SK-N-SH (cell line): ENCODE measurements at regions not wholly inside any gene's neighbourhood (a gene's known extent, or its start where the extent isn't known, plus 50 kb on each side); places are given as distances from the start of the nearest gene placed in this dataset.

Experiments used
- CTCF ChIA-PET: fragments of 300-600, 350-600 bp; formaldehyde crosslinking; extraction: SDS; loops from one replicate; lab custom pipeline; 2021; lab: Yijun Ruan, JAX
- POLR2A ChIA-PET: fragments of 350-600 bp; sonication (Branson Sonifier 250); formaldehyde crosslinking; extraction: SDS; loops from one replicate; lab custom pipeline; 2020; ENCODE audit warnings: antibody characterized with exemption, inconsistent platforms; lab: Yijun Ruan, JAX
- DNase-seq: peaks from one replicate; pipeline ENCODE4 v3.0.0; 2012
- H2AFZ ChIP-seq: fragments of 200-600 bp; sonication (generic); 2 replicates; pipeline ENCODE4 v1.8.1; 2016; ENCODE audit warnings: antibody characterized with exemption, mild to moderate bottlenecking, low read depth
- H3F3A ChIP-seq: fragments of 200-600 bp; sonication (generic); replicated peaks from 2 replicates; pipeline ENCODE3; 2016; ENCODE audit warnings: antibody characterized with exemption, mild to moderate bottlenecking; ENCODE audit not compliant: insufficient read depth
- H3K27ac ChIP-seq, 2 experiments: fragments of 200-500 bp in 1 of 2; fragments of 200-600 bp in 1 of 2; sonication (Bioruptor generic) in 1 of 2; sonication (generic), shearing (Covaris generic) in 1 of 2; 2 replicates each; pipeline versions ENCODE4 v1.5.1 to v1.6.1; 2014 to 2016; ENCODE audit warnings: low read depth in 2 of 2, inconsistent platforms in 1 of 2, low read length in 1 of 2, mild to moderate bottlenecking in 1 of 2, mixed read lengths in 1 of 2
- H3K27me3 ChIP-seq: fragments of 200-600 bp; sonication (generic), shearing (Covaris generic); 2 replicates; pipeline ENCODE4 v1.6.1; 2016; ENCODE audit warnings: mixed run types; ENCODE audit not compliant: insufficient read depth
- H3K36me3 ChIP-seq, 2 experiments: fragments of 200-500 bp in 1 of 2; fragments of 200-600 bp in 1 of 2; sonication (Bioruptor generic) in 1 of 2; sonication (generic) in 1 of 2; replicated peaks in 1 of 2; 2 replicates each; pipeline versions ENCODE3 to v1.5.1; 2014 to 2016; ENCODE audit warnings: low read length in 1 of 2, mild to moderate bottlenecking in 1 of 2; ENCODE audit not compliant: insufficient read depth in 2 of 2, control insufficient read depth in 1 of 2
- H3K4me1 ChIP-seq, 2 experiments: fragments of 200-500 bp in 1 of 2; fragments of 200-600 bp in 1 of 2; sonication (Bioruptor generic) in 1 of 2; sonication (generic), shearing (Covaris generic) in 1 of 2; 2 replicates each; pipeline versions ENCODE4 v1.5.1 to v1.6.1; 2014 to 2016; ENCODE audit warnings: low read depth in 1 of 2, low read length in 1 of 2, mixed run types in 1 of 2; ENCODE audit not compliant: insufficient read depth in 2 of 2, control insufficient read depth in 1 of 2
- H3K4me2 ChIP-seq: fragments of 200-600 bp; sonication (generic), shearing (Covaris generic); 2 replicates; pipeline ENCODE4 v1.6.1; 2017; ENCODE audit warnings: mixed run types
- H3K4me3 ChIP-seq, 2 experiments: fragments of 200-500 bp in 1 of 2; fragments of 200-600 bp in 1 of 2; sonication (Bioruptor generic) in 1 of 2; sonication (generic), shearing (Covaris generic) in 1 of 2; 2 replicates each; pipeline versions ENCODE4 v1.5.1 to v1.8.1; 2014 to 2016; ENCODE audit warnings: low read depth in 2 of 2, inconsistent platforms in 1 of 2, low read length in 1 of 2, mild to moderate bottlenecking in 1 of 2, mixed read lengths in 1 of 2, moderate library complexity in 1 of 2
- H3K79me2 ChIP-seq: fragments of 200-600 bp; sonication (generic); 2 replicates; pipeline ENCODE4 v1.8.1; 2017; ENCODE audit warnings: mild to moderate bottlenecking; ENCODE audit not compliant: insufficient read depth
- H3K9ac ChIP-seq: fragments of 200-600 bp; sonication (generic); 2 replicates; pipeline ENCODE4 v1.6.1; 2017; ENCODE audit warnings: mixed run types
- H3K9me2 ChIP-seq: fragments of 200-600 bp; sonication (generic); 2 replicates; pipeline ENCODE4 v1.6.1; 2017; ENCODE audit warnings: mixed run types
- H3K9me3 ChIP-seq: fragments of 200-600 bp; sonication (generic); 2 replicates; pipeline ENCODE4 v1.6.1; 2017; ENCODE audit warnings: mixed run types, mild to moderate bottlenecking, moderate library complexity
- H4K20me1 ChIP-seq: fragments of 200-600 bp; sonication (generic); 2 replicates; pipeline ENCODE4 v1.6.1; 2017; ENCODE audit warnings: mild to moderate bottlenecking, mixed run types; ENCODE audit not compliant: insufficient read depth
- CHD2 ChIP-seq: fragments of 150-350 bp; IDR thresholded peaks from 2 replicates; pipeline ENCODE4 v1.6.1; 2018; ENCODE audit warnings: low read length; ENCODE audit not compliant: partially characterized antibody
- CTCF ChIP-seq: fragments of 200-600 bp; sonication (generic); IDR thresholded peaks from 2 replicates; pipeline ENCODE4 v1.6.1; 2017; ENCODE audit warnings: antibody characterized with exemption, mild to moderate bottlenecking, moderate library complexity
- GABPA ChIP-seq: IDR thresholded peaks from 2 replicates; pipeline ENCODE4 v1.4.0; 2012; ENCODE audit warnings: low read depth, mild to moderate bottlenecking
- GATA2 ChIP-seq: sonication (generic); formaldehyde crosslinking; IDR thresholded peaks from 2 replicates; pipeline ENCODE4 v1.5.0; 2020; ENCODE audit warnings: mild to moderate bottlenecking, missing genetic modification reagents
- IRF3 ChIP-seq: fragments of 150-350 bp; IDR thresholded peaks from 2 replicates; pipeline ENCODE4 v1.6.1; 2016; ENCODE audit warnings: mild to moderate bottlenecking, low read depth, low read length
- MXI1 ChIP-seq: IDR thresholded peaks from 2 replicates; pipeline ENCODE4 v1.6.1; 2012; ENCODE audit warnings: mild to moderate bottlenecking, low read depth, low read length, improper control_type of control experiment
- NRF1 ChIP-seq: IDR thresholded peaks from 2 replicates; pipeline ENCODE4 v1.6.1; 2012; ENCODE audit warnings: low read depth, mild to moderate bottlenecking, low read length
- PBX3 ChIP-seq: IDR thresholded peaks from 2 replicates; pipeline ENCODE4; 2012
- RCOR1 ChIP-seq: fragments of 150-350 bp; IDR thresholded peaks from 2 replicates; pipeline ENCODE4 v1.6.1; 2017; ENCODE audit warnings: antibody characterized with exemption, low read length
- TAF1 ChIP-seq: IDR thresholded peaks from 2 replicates; pipeline ENCODE4 v1.6.1; 2012; ENCODE audit warnings: low read depth, mild to moderate bottlenecking, low read length, moderate library complexity, borderline replicate concordance
- USF1 ChIP-seq: IDR thresholded peaks from 2 replicates; pipeline ENCODE4 v1.4.0; 2012; ENCODE audit warnings: low read depth, borderline replicate concordance
- USF2 ChIP-seq: fragments of 150-350 bp; IDR thresholded peaks from 2 replicates; pipeline ENCODE4 v1.6.1; 2017; ENCODE audit warnings: antibody characterized with exemption, low read length, low read depth, borderline replicate concordance
- WGBS: methylation state at CpG from one replicate; pipeline ENCODE4 v1.1.6; 2017; ENCODE audit warnings: low lambda C conversion rate; 5-methylcytosine and 5-hydroxymethylcytosine counted together

- Histone ChIP-seq H2AFZ (no peak overlapping the region), H3K4me3 (no peak overlapping the region), H3K9ac (no peak overlapping the region), H3K27me3 (no peaks in the 10 kb centered on the region), H3K36me3 (no peaks in the 10 kb centered on the region), H3K9me3 (no peaks in the 10 kb centered on the region), H4K20me1 (no peaks in the 10 kb centered on the region), H3K4me2 (no peak overlapping the region), H3K4me1 (no peaks in the 10 kb centered on the region; a peak in 1 of 4 replicates), H3K27ac (no peak overlapping the region), H3F3A (no peaks in the 10 kb centered on the region), H3K79me2 (no peaks in the 10 kb centered on the region), H3K9me2 (no peaks in the 10 kb centered on the region)
- TF ChIP-seq RCOR1 (no peak), MXI1 (no peak), PBX3 (no peak), GATA2 (CRISPR knock-in tag) (no peak), NRF1 (no peak), GABPA (no peak), CHD2 (no peak), TAF1 (no peak), USF1 (no peak), CTCF (no peak), USF2 (no peak)
- ChIA-PET CTCF (no interaction called here), POLR2A (no interaction called here)
- no peak for DNase-seq
- 69% methylated on average over 7 of the region's 10 CpGs for WGBS
Measured at GRCh38 chr3:41118461-41119390, 80.6 kb upstream of the CTNNB1 start.

- POLR2A ChIA-PET = interaction anchor here (0.5 kb wide), 1 partner anchor 10 kb away, joined by 3 read pairs; no protein-coding TSS in a partner anchor
- H3K4me3 ChIP-seq = no peak overlapping the region
- H3K9me3 ChIP-seq = no peaks in the 10 kb centered on the region
- H3K79me2 ChIP-seq = no peaks in the 10 kb centered on the region
- H3K27me3 ChIP-seq = no peaks in the 10 kb centered on the region
- H2AFZ ChIP-seq = no peak overlapping the region
- CTCF ChIA-PET = no interaction called here
- H3K4me1 ChIP-seq = no peaks in the 10 kb centered on the region; a peak in 1 of 4 replicates
- H3K4me2 ChIP-seq = no peak overlapping the region
- H4K20me1 ChIP-seq = no peaks in the 10 kb centered on the region
- WGBS = 38% methylated on average over 7 of the region's 7 CpGs
- no peak for DNase-seq
- H3K9ac ChIP-seq = no peak overlapping the region
- H3K9me2 ChIP-seq = no peaks in the 10 kb centered on the region
- H3K36me3 ChIP-seq = no peaks in the 10 kb centered on the region
- H3K27ac ChIP-seq = no peak overlapping the region
- H3F3A ChIP-seq = no peaks in the 10 kb centered on the region
- no peak for TF ChIP-seq TAF1
- no peak for TF ChIP-seq IRF3
- no peak for TF ChIP-seq NRF1
Measured at GRCh38 chr3:41120460-41120859, 78.8 kb upstream of the CTNNB1 start.
